ENCODE measurements at regions not wholly inside any gene's neighbourhood (a gene's known extent, or its start where the extent isn't known, plus 50 kb on each side); places are given as distances from the start of the nearest gene placed in this dataset.
"Not testable (repeated sequence)": the region's sequence is repeated elsewhere in the genome, so short reads cannot be mapped to it uniquely, and the experiment has no call there.

DNA sequence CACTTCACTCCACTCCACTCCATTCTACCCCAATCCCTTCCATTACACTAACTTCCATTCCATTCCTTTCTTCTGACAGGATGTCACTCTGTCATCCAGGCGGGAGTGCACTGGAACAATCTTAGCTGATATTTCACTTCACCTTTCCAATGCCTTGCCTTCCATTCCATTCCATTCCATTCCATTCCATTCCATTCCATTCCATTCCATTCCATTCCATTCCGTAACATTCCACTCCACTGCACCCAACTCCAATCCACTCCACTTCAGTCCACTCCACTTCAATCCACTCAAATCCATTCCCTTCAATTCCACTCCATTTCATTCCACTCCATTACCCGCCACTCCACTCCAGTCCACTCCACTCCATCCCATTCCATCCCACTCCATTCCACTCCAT is 1099.4 kb downstream of the TSPY10 start:
- Mint-ChIP-seq H3K27me3 (no peaks in the 10 kb centered on the region), H3K27ac (no peak overlapping the region), H3K36me3 (no peaks in the 10 kb centered on the region), H3K9me3 (peaks cover 0 to 9% (median 6%) of the 10 kb centered on the region in 3 donors), H3K4me3 (no peak overlapping the region), H3K4me1 (no peaks in the 10 kb centered on the region)
- H3K9me3 ChIP-seq, result no peaks in the 10 kb centered on the region
- ChIA-PET POLR2A (no interaction called here), CTCF (no interaction called here)
- H3K4me1 ChIP-seq (ENCODE audit: control insufficient read depth in 1 of 2, extremely low read depth in 1 of 2, insufficient read depth in 2 of 2, low read length in 2 of 2), result no peaks in the 10 kb centered on the region
- no peak overlapping the region for H3K4me3 ChIP-seq (ENCODE audit: control insufficient read depth in 1 of 2, extremely low read depth in 1 of 2, low read length in 1 of 2)
- no peak overlapping the region for H3K27ac ChIP-seq (ENCODE audit: low read length)
- WGBS (ENCODE audit: insufficient coverage), result 69% methylated on average over 3 of the region's 3 CpGs
- DNase-seq (peak in 1 of 35 experiments; percentile 68), ATAC-seq (replicated peaks in 1 of 4) (no peak)
- no peaks in the 10 kb centered on the region for H3K36me3 ChIP-seq (ENCODE audit: control insufficient read depth in 2 of 2, extremely low read depth in 1 of 2, insufficient read depth in 1 of 2, low read length in 1 of 2)
- H3K27me3 ChIP-seq (replicated peaks in 1 of 2; ENCODE audit: control insufficient read depth in 2 of 2, extremely low read depth in 1 of 2, insufficient read depth in 2 of 2, low read length in 1 of 2), result no peaks in the 10 kb centered on the region

- H3K36me3 Mint-ChIP-seq; H3K9me3 ChIP-seq; H3K27ac ChIP-seq (ENCODE audit: low read length); POLR2A ChIA-PET; H3K4me3 Mint-ChIP-seq; ATAC-seq (replicated peaks in 1 of 4); H3K4me1 Mint-ChIP-seq; H3K27me3 ChIP-seq (replicated peaks in 1 of 2; ENCODE audit: control insufficient read depth in 2 of 2, extremely low read depth in 1 of 2, insufficient read depth in 2 of 2, low read length in 1 of 2); H3K4me3 ChIP-seq (ENCODE audit: control insufficient read depth in 1 of 2, extremely low read depth in 1 of 2, low read length in 1 of 2); H3K27me3 Mint-ChIP-seq; DNase-seq; H3K27ac Mint-ChIP-seq; H3K4me1 ChIP-seq (ENCODE audit: control insufficient read depth in 1 of 2, extremely low read depth in 1 of 2, insufficient read depth in 2 of 2, low read length in 2 of 2); CTCF ChIA-PET; H3K36me3 ChIP-seq (ENCODE audit: control insufficient read depth in 2 of 2, extremely low read depth in 1 of 2, insufficient read depth in 1 of 2, low read length in 1 of 2): not testable (repeated sequence)
- H3K9me3 Mint-ChIP-seq, result peaks cover 0 to 19% (median 15%) of the 10 kb centered on the region in 3 donors
- WGBS (ENCODE audit: insufficient coverage), result no CpG with 5 or more reads among the region's 4 CpGs
These were observed 1121.1 kb downstream of the TSPY10 start for GRCh38 chrY:10648813-10649212.

GRCh38 chrY:10657120-10657519 is 1129.4 kb downstream of the TSPY10 start:
- H3K27me3 Mint-ChIP-seq; POLR2A ChIA-PET; H3K36me3 ChIP-seq (ENCODE audit: control insufficient read depth in 2 of 2, extremely low read depth in 1 of 2, insufficient read depth in 1 of 2, low read length in 1 of 2); H3K4me3 ChIP-seq (ENCODE audit: control insufficient read depth in 1 of 2, extremely low read depth in 1 of 2, low read length in 1 of 2); H3K36me3 Mint-ChIP-seq; H3K9me3 ChIP-seq; DNase-seq; H3K4me1 Mint-ChIP-seq; H3K4me3 Mint-ChIP-seq; H3K27me3 ChIP-seq (replicated peaks in 1 of 2; ENCODE audit: control insufficient read depth in 2 of 2, extremely low read depth in 1 of 2, insufficient read depth in 2 of 2, low read length in 1 of 2); CTCF ChIA-PET; ATAC-seq (replicated peaks in 1 of 4); H3K4me1 ChIP-seq (ENCODE audit: control insufficient read depth in 1 of 2, extremely low read depth in 1 of 2, insufficient read depth in 2 of 2, low read length in 2 of 2); H3K27ac Mint-ChIP-seq; H3K27ac ChIP-seq (ENCODE audit: low read length): not testable (repeated sequence)
- WGBS (ENCODE audit: insufficient coverage), result 90% methylated on average over 3 of the region's 3 CpGs
- peaks cover 0 to 67% (median 54%) of the 10 kb centered on the region in 3 donors for H3K9me3 Mint-ChIP-seq

GRCh38 chrY:10666785-10667184 is 1139.1 kb downstream of the TSPY10 start:
- CTCF ChIA-PET, result no interaction called here
- no peaks in the 10 kb centered on the region for H3K4me1 ChIP-seq (ENCODE audit: control insufficient read depth in 1 of 2, extremely low read depth in 1 of 2, insufficient read depth in 2 of 2, low read length in 2 of 2)
- H3K36me3 ChIP-seq (ENCODE audit: control insufficient read depth in 2 of 2, extremely low read depth in 1 of 2, insufficient read depth in 1 of 2, low read length in 1 of 2), result no peaks in the 10 kb centered on the region
- POLR2A ChIA-PET, result no interaction called here
- no peak overlapping the region for H3K27ac Mint-ChIP-seq
- H3K9me3 ChIP-seq, result no peaks in the 10 kb centered on the region
- peak in 1 of 35 experiments; percentile 5 for DNase-seq
- no peak overlapping the region for H3K4me3 ChIP-seq (ENCODE audit: control insufficient read depth in 1 of 2, extremely low read depth in 1 of 2, low read length in 1 of 2)
- WGBS (ENCODE audit: insufficient coverage), result 61% methylated on average over 9 of the region's 9 CpGs
- no peak overlapping the region for H3K4me3 Mint-ChIP-seq
- no peaks in the 10 kb centered on the region for H3K4me1 Mint-ChIP-seq
- H3K9me3 Mint-ChIP-seq, result peaks cover 3 to 56% (median 31%) of the 10 kb centered on the region in 3 donors
- peak in 1 of 4 experiments; percentile 40 for ATAC-seq (replicated peaks in 1 of 4)
- no peak overlapping the region for H3K27ac ChIP-seq (ENCODE audit: low read length)
- H3K36me3 Mint-ChIP-seq, result no peaks in the 10 kb centered on the region
- H3K27me3 ChIP-seq (replicated peaks in 1 of 2; ENCODE audit: control insufficient read depth in 2 of 2, extremely low read depth in 1 of 2, insufficient read depth in 2 of 2, low read length in 1 of 2), result no peaks in the 10 kb centered on the region
- no peaks in the 10 kb centered on the region for H3K27me3 Mint-ChIP-seq

- POLR2A ChIA-PET, result no interaction called here
- WGBS (ENCODE audit: insufficient coverage), result 51% methylated on average over 6 of the region's 6 CpGs
These were observed 1158.7 kb downstream of the TSPY10 start for GRCh38 chrY:10686414-10686813.

More at GRCh38 chrY:10686414-10686813, 1158.7 kb downstream of the TSPY10 start:
- Mint-ChIP-seq H3K36me3 (no peaks in the 10 kb centered on the region), H3K9me3 (peaks cover 2 to 80% (median 46%) of the 10 kb centered on the region in 3 donors), H3K4me1 (no peaks in the 10 kb centered on the region), H3K27me3 (no peaks in the 10 kb centered on the region), H3K27ac (no peak overlapping the region), H3K4me3 (no peak overlapping the region)
- Histone ChIP-seq H3K27me3 (replicated peaks in 1 of 2; ENCODE audit: control insufficient read depth in 2 of 2, extremely low read depth in 1 of 2, insufficient read depth in 2 of 2, low read length in 1 of 2) (no peaks in the 10 kb centered on the region), H3K9me3 (no peaks in the 10 kb centered on the region), H3K4me1 (ENCODE audit: control insufficient read depth in 1 of 2, extremely low read depth in 1 of 2, insufficient read depth in 2 of 2, low read length in 2 of 2) (no peaks in the 10 kb centered on the region), H3K36me3 (ENCODE audit: control insufficient read depth in 2 of 2, extremely low read depth in 1 of 2, insufficient read depth in 1 of 2, low read length in 1 of 2) (no peaks in the 10 kb centered on the region), H3K27ac (ENCODE audit: low read length) (no peak overlapping the region), H3K4me3 (ENCODE audit: control insufficient read depth in 1 of 2, extremely low read depth in 1 of 2, low read length in 1 of 2) (no peak overlapping the region)
- ATAC-seq (replicated peaks in 1 of 4), result no peak
- CTCF ChIA-PET, result no interaction called here
- no peak for DNase-seq

Measured in T-cell (primary cell).